ENCODE measurements at regions not wholly inside any gene's neighbourhood (a gene's known extent, or its start where the extent isn't known, plus 50 kb on each side); places are given as distances from the start of the nearest gene placed in this dataset.

GRCh38 chr1:168466714-168467131 lies 77.1 kb downstream of the XCL2 start:
- TF ChIP-seq NRF1 (IDR thresholded peaks at IDR 0.05; ENCODE audit: low read depth, low read length) (no peak), BRCA1 (IDR thresholded peaks at IDR 0.05; ENCODE audit: low read depth, low read length) (no peak), POLR2A (IDR thresholded peaks at IDR 0.05; ENCODE audit: control extremely low read depth in 1 of 2, low read depth in 2 of 2, low read length in 2 of 2) (no peak), CTCF (IDR thresholded peaks at IDR 0.05; ENCODE audit: control extremely low read depth in 1 of 3, insufficient read depth in 1 of 3, low read depth in 1 of 3, low read length in 3 of 3) (no peak), RFX5 (IDR thresholded peaks at IDR 0.05; ENCODE audit: borderline replicate concordance, low read depth, low read length) (no peak), TEAD4 (IDR thresholded peaks at IDR 0.05; ENCODE audit: low read depth, low read length) (no peak)

All from H1 (cell line).